Peyer's patch (tissue), 4 donors: ENCODE measurements at regions not wholly inside any gene's neighbourhood (a gene's known extent, or its start where the extent isn't known, plus 50 kb on each side); places are given as distances from the start of the nearest gene placed in this dataset.
"Not testable (repeated sequence)": the region's sequence is repeated elsewhere in the genome, so short reads cannot be mapped to it uniquely, and the experiment has no call there.

Experiments
- DNase-seq, 3 donors: peaks; one replicate each; pipeline ENCODE4 v3.0.0-alpha.2; 2017 to 2019
- H3K27ac ChIP-seq, 4 donors: fragments of 200-600 bp; sonication (generic); one replicate each; pipeline ENCODE4 v1.5.1; 2016 to 2019
- H3K27me3 ChIP-seq, 2 donors: fragments of 200-600 bp; sonication (generic); one replicate each; pipeline ENCODE4 v1.5.1; 2019
- H3K36me3 ChIP-seq, 3 donors: fragments of 200-600 bp; sonication (generic); one replicate each; pipeline ENCODE4 v1.5.1; 2016 to 2019
- H3K4me1 ChIP-seq, 4 donors: fragments of 200-600 bp; sonication (generic); one replicate each; pipeline ENCODE4 v1.5.1; 2016 to 2019
- H3K4me3 ChIP-seq, 4 donors: fragments of 200-600 bp; sonication (generic); 1 replicate in 3 of 4; 2 replicates in 1 of 4; pipeline ENCODE4 v1.5.1; 2016 to 2019; ENCODE audit warnings: mild to moderate bottlenecking in 1 of 4
- H3K9me3 ChIP-seq, 4 donors: fragments of 200-600 bp; sonication (generic); one replicate each; pipeline ENCODE4 v1.5.1; 2016 to 2019; ENCODE audit warnings: mild to moderate bottlenecking in 1 of 4
- POLR2A ChIP-seq, 2 donors: fragments of 450-650 bp; IDR thresholded peaks; one replicate each; pipeline ENCODE4 v1.5.1; 2017; ENCODE audit warnings: antibody characterized with exemption in 2 of 2, mild to moderate bottlenecking in 2 of 2, moderate library complexity in 2 of 2
- TF ChIP-seq, protein P1 (sequence below), 6 experiments: fragments of 450-650 bp in 4 of 6; fragments of 200-600 bp in 2 of 6; sonication (generic) in 1 of 6; IDR thresholded peaks; one replicate each; pipeline ENCODE4 v1.5.1; 2017 to 2019; ENCODE audit warnings: antibody characterized with exemption in 6 of 6, mild to moderate bottlenecking in 3 of 6, moderate library complexity in 1 of 6

DNA sequence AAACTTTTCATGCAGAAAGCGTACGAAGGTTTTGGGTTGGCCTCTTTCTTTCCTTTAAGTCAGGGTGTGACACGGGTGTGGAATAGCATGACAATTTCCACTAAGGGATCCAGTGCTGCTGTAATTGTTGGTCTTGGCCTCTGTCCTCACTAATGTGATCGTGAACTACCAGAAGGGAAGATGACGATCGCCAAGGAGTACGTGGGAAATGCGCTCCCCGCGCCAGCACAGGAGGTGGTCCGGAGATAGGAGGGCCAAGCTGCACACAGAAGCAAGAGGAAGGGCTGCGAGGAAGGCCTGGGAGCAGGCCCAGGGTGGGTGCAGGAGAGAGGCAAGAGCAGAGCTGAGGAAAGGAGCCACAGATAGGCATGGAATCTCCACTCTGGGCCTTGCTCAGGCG lies 79.7 kb upstream of the PODXL start:
- H3K9me3 ChIP-seq: no peaks in the 10 kb centered on the region
- no peak overlapping the region for H3K4me3 ChIP-seq
- TF ChIP-seq, protein P1, sequence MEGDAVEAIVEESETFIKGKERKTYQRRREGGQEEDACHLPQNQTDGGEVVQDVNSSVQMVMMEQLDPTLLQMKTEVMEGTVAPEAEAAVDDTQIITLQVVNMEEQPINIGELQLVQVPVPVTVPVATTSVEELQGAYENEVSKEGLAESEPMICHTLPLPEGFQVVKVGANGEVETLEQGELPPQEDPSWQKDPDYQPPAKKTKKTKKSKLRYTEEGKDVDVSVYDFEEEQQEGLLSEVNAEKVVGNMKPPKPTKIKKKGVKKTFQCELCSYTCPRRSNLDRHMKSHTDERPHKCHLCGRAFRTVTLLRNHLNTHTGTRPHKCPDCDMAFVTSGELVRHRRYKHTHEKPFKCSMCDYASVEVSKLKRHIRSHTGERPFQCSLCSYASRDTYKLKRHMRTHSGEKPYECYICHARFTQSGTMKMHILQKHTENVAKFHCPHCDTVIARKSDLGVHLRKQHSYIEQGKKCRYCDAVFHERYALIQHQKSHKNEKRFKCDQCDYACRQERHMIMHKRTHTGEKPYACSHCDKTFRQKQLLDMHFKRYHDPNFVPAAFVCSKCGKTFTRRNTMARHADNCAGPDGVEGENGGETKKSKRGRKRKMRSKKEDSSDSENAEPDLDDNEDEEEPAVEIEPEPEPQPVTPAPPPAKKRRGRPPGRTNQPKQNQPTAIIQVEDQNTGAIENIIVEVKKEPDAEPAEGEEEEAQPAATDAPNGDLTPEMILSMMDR (IDR thresholded peaks at IDR 0.05): no peak
- TF ChIP-seq POLR2A (IDR thresholded peaks at IDR 0.05): no peak
- no peaks in the 10 kb centered on the region for H3K4me1 ChIP-seq
- DNase-seq: no peak
- no peaks in the 10 kb centered on the region for H3K27me3 ChIP-seq
- H3K36me3 ChIP-seq: no peaks in the 10 kb centered on the region
- H3K27ac ChIP-seq: no peak overlapping the region

DNA sequence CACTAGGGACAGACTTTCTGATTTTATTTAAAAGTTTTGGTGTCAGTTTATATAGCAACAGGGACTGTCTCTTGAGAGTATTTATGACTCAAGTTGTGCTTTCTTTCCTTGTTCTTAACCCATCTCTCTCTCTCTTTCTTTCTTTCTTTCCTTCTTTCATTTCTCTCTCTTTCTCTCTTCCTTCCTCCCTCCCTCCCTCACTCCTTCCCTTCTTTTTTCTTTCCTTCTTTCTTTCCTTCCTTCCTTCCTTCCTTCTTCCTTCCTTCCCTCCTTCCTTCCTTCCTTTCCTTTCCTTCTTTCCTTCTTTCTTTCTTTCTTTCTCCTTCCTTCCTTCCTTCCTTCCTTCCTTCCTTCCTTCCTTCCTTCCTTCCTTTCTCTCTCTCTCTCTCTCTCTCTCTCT lies 77.8 kb upstream of the PODXL start:
- not testable (repeated sequence) for H3K4me3 ChIP-seq, H3K36me3 ChIP-seq, H3K27me3 ChIP-seq, DNase-seq, H3K9me3 ChIP-seq, H3K4me1 ChIP-seq, H3K27ac ChIP-seq

DNA sequence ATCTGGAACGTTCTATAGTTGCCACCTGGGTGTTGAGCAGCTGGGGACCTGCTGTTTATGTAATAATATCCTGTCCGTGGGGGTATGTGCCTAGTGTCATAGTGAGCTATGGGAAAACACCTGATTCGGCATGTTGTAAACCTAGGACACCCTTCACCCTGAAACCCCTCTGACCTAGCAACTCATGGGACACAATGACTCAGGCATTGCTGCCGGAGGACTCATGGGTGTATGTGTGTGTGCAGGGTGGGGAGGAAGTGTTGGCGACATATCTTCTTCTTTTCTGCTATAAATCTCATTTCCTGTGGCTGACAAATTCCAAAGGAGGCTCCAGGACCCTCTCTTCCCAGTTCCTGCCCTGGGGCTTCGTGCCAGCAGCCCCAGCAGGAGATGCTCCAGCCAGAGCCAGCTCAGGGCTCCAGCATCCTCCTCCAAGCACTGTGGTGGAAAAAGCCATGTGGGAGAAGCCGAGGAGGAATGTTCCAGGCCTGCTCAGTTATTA lies 77.0 kb upstream of the PODXL start:
- DNase-seq: no peak
- Histone ChIP-seq H3K27me3 (no peaks in the 10 kb centered on the region), H3K36me3 (no peaks in the 10 kb centered on the region), H3K4me1 (no peaks in the 10 kb centered on the region), H3K4me3 (no peak overlapping the region), H3K9me3 (no peaks in the 10 kb centered on the region), H3K27ac (no peak overlapping the region)
- TF ChIP-seq, protein P1 (IDR thresholded peaks at IDR 0.05): no peak
- no peak for TF ChIP-seq POLR2A (IDR thresholded peaks at IDR 0.05)

DNA sequence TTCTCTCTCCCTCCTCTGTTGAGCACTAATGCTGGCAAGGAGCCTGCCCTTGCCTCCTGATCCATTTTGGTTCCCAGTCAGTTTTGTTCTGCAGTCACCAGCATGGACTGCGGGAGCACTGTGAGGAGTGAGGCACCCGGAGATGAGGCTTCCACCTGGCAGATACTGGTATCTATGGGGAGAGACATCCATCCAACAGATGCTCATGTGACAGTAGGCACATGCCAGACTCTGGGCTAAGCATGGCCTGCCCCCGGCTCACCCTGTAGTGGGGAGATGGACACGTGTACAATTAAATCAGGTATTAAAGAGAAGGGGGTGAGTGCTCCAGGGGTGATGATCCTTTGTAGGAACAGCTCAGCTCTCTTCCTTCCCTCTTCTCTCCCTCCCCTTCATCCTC lies 74.0 kb upstream of the PODXL start:
- DNase-seq: no peak
- TF ChIP-seq, protein P1 (IDR thresholded peaks at IDR 0.05): no peak
- TF ChIP-seq POLR2A (IDR thresholded peaks at IDR 0.05): no peak
- Histone ChIP-seq H3K4me3 (no peak overlapping the region), H3K27me3 (no peaks in the 10 kb centered on the region), H3K27ac (no peak overlapping the region), H3K36me3 (no peaks in the 10 kb centered on the region), H3K4me1 (no peaks in the 10 kb centered on the region), H3K9me3 (no peaks in the 10 kb centered on the region)

DNA sequence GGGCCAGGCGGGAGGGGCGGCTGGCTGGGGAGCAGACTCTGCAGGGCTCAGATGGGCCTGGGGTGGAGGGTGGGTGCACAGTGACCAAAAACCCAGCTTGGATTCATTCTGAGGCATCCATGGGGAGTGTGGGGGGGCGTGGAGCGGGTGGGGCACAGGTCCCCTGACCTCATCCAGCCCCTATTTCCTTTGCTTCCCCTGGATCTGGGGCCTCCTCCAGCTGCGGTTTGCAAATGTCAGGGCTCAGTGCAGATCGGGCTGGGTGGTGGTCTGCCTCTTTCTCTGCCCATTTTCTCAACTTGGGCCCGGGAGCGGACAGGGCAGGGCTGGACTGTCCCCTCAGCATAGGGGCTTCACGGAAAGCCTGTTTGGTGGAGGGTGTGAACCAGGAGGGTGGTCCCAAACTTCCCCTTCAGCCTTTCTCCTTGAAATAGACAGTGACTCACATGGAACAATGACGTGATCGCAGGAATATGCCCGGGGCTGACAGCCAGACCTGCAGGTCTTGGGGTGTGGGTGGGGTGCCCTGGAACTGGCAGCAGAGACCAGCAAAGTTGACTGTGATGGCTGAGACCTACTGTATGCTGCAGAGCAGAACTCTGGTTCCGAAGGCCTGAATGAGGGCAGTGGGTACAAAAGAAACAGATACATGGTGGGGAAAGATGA lies 72.9 kb upstream of the PODXL start:
- Histone ChIP-seq H3K4me1 (no peaks in the 10 kb centered on the region), H3K4me3 (no peak overlapping the region), H3K27ac (no peak overlapping the region), H3K27me3 (no peaks in the 10 kb centered on the region), H3K9me3 (no peaks in the 10 kb centered on the region), H3K36me3 (no peaks in the 10 kb centered on the region)
- DNase-seq: no peak
- no peak for TF ChIP-seq POLR2A (IDR thresholded peaks at IDR 0.05)
- TF ChIP-seq, protein P1 (IDR thresholded peaks at IDR 0.05): no peak

DNA sequence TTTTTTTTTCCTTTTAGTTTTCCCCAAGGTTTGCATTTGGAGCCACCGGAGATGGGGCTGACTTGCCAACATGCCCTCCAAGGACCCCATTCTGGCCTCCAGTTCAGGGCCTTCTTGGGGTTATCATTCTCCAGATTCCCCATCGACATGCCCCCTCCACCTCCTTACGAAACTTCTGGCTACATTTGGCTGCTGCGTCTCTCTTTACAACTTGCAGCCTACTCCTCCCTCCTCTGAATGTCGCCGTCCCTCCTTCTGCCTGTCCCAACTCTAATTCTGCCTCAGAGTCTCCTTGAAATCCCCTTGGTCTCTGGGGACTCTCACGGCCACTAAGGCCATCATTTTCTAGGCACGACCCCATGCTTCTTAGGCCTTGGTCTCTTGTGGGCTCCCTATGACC lies 72.2 kb upstream of the PODXL start:
- Histone ChIP-seq H3K4me3 (no peak overlapping the region), H3K27me3 (no peaks in the 10 kb centered on the region), H3K36me3 (no peaks in the 10 kb centered on the region), H3K9me3 (no peaks in the 10 kb centered on the region), H3K4me1 (no peaks in the 10 kb centered on the region), H3K27ac (no peak overlapping the region)
- no peak for DNase-seq
- TF ChIP-seq POLR2A (IDR thresholded peaks at IDR 0.05): no peak
- TF ChIP-seq, protein P1 (IDR thresholded peaks at IDR 0.05): no peak
